DOHH2 (cell line): ENCODE measurements at regions not wholly inside any gene's neighbourhood (a gene's known extent, or its start where the extent isn't known, plus 50 kb on each side); places are given as distances from the start of the nearest gene placed in this dataset.

ENCODE experiments used
- H3F3A ChIP-seq: fragments of 200-600 bp; sonication (generic), shearing (Covaris generic); 2 replicates; pipeline ENCODE4 v1.6.0; 2016; ENCODE audit warnings: antibody characterized with exemption, mild to moderate bottlenecking; ENCODE audit not compliant: control insufficient read depth, insufficient read depth
- H3K27ac ChIP-seq: fragments of 200-600 bp; sonication (generic); 2 replicates; pipeline ENCODE4 v1.5.1; 2014; ENCODE audit warnings: low read depth, mild to moderate bottlenecking, low read length, moderate library complexity
- H3K27me3 ChIP-seq: fragments of 200-600 bp; sonication (generic); 2 replicates; pipeline ENCODE4 v1.6.1; 2014; ENCODE audit warnings: mild to moderate bottlenecking, low read length, mixed read lengths; ENCODE audit not compliant: control insufficient read depth
- H3K36me3 ChIP-seq: fragments of 200-600 bp; sonication (generic); 2 replicates; pipeline ENCODE4 v1.6.1; 2014; ENCODE audit warnings: mild to moderate bottlenecking, low read length, moderate library complexity, mixed read lengths; ENCODE audit not compliant: control insufficient read depth
- H3K4me1 ChIP-seq: fragments of 200-600 bp; sonication (generic); 2 replicates; pipeline ENCODE4 v1.6.1; 2014; ENCODE audit warnings: mild to moderate bottlenecking, low read length, mixed read lengths; ENCODE audit not compliant: control insufficient read depth
- H3K4me2 ChIP-seq: fragments of 200-600 bp; sonication (generic); 2 replicates; pipeline ENCODE4 v1.6.0; 2014; ENCODE audit warnings: mild to moderate bottlenecking, low read length, moderate library complexity
- H3K4me3 ChIP-seq: fragments of 200-600 bp; sonication (generic); 2 replicates; pipeline ENCODE4 v1.5.1; 2014; ENCODE audit warnings: mild to moderate bottlenecking, low read length, mixed read lengths
- H3K79me2 ChIP-seq: fragments of 200-600 bp; sonication (generic); 2 replicates; pipeline ENCODE4 v1.6.1; 2014; ENCODE audit warnings: mild to moderate bottlenecking, low read length, mixed read lengths; ENCODE audit not compliant: control insufficient read depth
- H3K9me2 ChIP-seq: fragments of 200-600 bp; sonication (generic); replicated peaks from 2 replicates; pipeline ENCODE4 v1.6.1; 2014; ENCODE audit warnings: mild to moderate bottlenecking, low read length, mixed read lengths; ENCODE audit not compliant: control insufficient read depth
- H3K9me3 ChIP-seq: fragments of 200-600 bp; sonication (generic); 2 replicates; pipeline ENCODE4 v1.6.1; 2014; ENCODE audit warnings: antibody characterized with exemption, low read length, mixed read lengths; ENCODE audit not compliant: control insufficient read depth, insufficient read depth
- H4K20me1 ChIP-seq: fragments of 200-600 bp; sonication (generic); 2 replicates; pipeline ENCODE4 v1.6.0; 2014; ENCODE audit warnings: low read depth, mild to moderate bottlenecking, antibody characterized with exemption, low read length, moderate library complexity; ENCODE audit not compliant: control insufficient read depth, insufficient read depth
- EZH2phosphoT487 ChIP-seq: fragments of 200-600 bp; sonication (generic); IDR thresholded peaks from 2 replicates; pipeline ENCODE4 v1.6.1; 2017; ENCODE audit warnings: borderline replicate concordance, mild to moderate bottlenecking, antibody characterized with exemption, low read length, moderate library complexity, mixed read lengths
- TF ChIP-seq, protein P1 (sequence below): fragments of 200-600 bp; sonication (generic); IDR thresholded peaks from one replicate; pipeline ENCODE4 v1.5.1; 2014; ENCODE audit warnings: antibody characterized with exemption, mild to moderate bottlenecking, low read depth, low read length; ENCODE audit not compliant: poor library complexity, severe bottlenecking

DNA sequence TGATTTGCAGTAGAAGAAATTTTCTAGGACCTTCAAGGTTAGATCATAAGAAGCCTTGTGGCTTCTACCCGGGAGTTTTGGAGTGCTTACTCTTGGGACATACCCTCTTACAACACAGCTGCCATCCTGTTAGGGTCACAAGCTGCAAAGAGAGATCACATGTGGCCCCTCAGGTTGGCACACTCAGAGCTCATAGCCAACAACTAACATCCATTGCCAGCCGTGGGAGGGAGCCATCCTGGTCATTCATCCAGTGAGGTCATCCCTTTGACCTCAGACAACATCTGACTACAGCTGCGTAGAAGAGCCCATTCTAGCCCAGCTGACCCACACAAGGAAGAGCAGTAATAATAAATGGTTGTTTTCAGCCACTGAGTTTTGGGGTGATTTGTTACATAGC lies 76.9 kb upstream of the NABP1 start:
- H3F3A ChIP-seq = no peaks in the 10 kb centered on the region
- no peaks in the 10 kb centered on the region for H3K36me3 ChIP-seq
- peaks cover 6% of the 10 kb centered on the region; the same call in 1 of the 2 replicates for H3K27me3 ChIP-seq
- H4K20me1 ChIP-seq = no peaks in the 10 kb centered on the region
- no peak overlapping the region for H3K27ac ChIP-seq
- no peak overlapping the region for H3K4me3 ChIP-seq
- H3K9me2 ChIP-seq = no peaks in the 10 kb centered on the region
- TF ChIP-seq EZH2phosphoT487 = no peak
- TF ChIP-seq, protein P1, sequence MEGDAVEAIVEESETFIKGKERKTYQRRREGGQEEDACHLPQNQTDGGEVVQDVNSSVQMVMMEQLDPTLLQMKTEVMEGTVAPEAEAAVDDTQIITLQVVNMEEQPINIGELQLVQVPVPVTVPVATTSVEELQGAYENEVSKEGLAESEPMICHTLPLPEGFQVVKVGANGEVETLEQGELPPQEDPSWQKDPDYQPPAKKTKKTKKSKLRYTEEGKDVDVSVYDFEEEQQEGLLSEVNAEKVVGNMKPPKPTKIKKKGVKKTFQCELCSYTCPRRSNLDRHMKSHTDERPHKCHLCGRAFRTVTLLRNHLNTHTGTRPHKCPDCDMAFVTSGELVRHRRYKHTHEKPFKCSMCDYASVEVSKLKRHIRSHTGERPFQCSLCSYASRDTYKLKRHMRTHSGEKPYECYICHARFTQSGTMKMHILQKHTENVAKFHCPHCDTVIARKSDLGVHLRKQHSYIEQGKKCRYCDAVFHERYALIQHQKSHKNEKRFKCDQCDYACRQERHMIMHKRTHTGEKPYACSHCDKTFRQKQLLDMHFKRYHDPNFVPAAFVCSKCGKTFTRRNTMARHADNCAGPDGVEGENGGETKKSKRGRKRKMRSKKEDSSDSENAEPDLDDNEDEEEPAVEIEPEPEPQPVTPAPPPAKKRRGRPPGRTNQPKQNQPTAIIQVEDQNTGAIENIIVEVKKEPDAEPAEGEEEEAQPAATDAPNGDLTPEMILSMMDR = no peak
- H3K4me2 ChIP-seq = no peak overlapping the region
- H3K9me3 ChIP-seq = no peaks in the 10 kb centered on the region
- H3K79me2 ChIP-seq = no peaks in the 10 kb centered on the region
- no peaks in the 10 kb centered on the region for H3K4me1 ChIP-seq

DNA sequence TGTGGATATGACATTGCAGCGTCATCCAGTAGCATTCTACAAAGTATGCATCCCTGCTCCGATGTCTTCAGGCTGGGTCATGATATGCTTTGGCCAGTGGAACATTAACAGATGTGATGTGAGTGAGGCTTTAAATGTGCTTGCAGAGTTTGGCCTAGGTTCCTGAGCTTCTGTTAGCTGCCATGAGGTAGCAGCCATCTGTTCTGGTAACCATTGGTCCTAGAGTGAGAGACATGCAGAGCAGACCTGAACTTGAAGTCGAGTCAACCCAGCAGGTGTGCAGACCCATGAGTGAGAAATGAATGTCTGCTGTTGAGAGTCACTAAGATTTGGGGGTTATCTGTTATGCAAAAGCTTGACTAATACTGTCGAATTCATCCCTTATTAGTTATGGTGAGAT lies 73.8 kb upstream of the NABP1 start:
- TF ChIP-seq, protein P1 = no peak
- no peak for TF ChIP-seq EZH2phosphoT487
- Histone ChIP-seq H3K27ac (no peak overlapping the region), H4K20me1 (no peaks in the 10 kb centered on the region), H3K9me3 (no peaks in the 10 kb centered on the region), H3K27me3 (peaks cover 6% of the 10 kb centered on the region; the same call in 1 of the 2 replicates), H3K4me3 (no peak overlapping the region), H3K79me2 (no peaks in the 10 kb centered on the region), H3K36me3 (no peaks in the 10 kb centered on the region), H3F3A (no peaks in the 10 kb centered on the region), H3K9me2 (no peaks in the 10 kb centered on the region), H3K4me1 (no peaks in the 10 kb centered on the region), H3K4me2 (no peak overlapping the region)

DNA sequence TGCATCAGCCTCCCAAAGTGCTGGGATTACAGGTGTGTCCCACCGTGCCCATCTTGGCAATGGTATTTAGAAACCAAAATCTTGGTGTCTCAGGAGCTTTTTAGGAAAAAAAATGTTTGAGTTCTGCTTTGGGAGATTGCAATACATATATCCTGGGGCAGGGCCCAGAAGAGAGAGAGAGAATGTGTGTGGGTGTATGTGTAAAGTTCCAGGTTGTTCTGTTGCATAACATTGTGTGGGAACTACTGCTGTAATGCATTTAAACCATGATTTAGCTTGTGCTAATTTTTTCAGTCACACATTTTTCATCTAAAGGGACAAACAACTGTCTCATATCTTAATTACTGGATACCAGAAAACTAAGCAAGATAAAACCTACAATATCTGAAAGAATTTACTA lies 70.8 kb upstream of the NABP1 start:
- Histone ChIP-seq H4K20me1 (no peaks in the 10 kb centered on the region), H3K4me2 (no peak overlapping the region), H3K36me3 (no peaks in the 10 kb centered on the region), H3K27ac (no peak overlapping the region), H3K4me1 (no peaks in the 10 kb centered on the region), H3K9me3 (no peaks in the 10 kb centered on the region), H3F3A (no peaks in the 10 kb centered on the region), H3K4me3 (no peak overlapping the region), H3K9me2 (no peaks in the 10 kb centered on the region), H3K27me3 (peaks cover 6% of the 10 kb centered on the region; the same call in 1 of the 2 replicates), H3K79me2 (no peaks in the 10 kb centered on the region)
- no peak for TF ChIP-seq EZH2phosphoT487
- TF ChIP-seq, protein P1 = no peak
